ENCODE measurements at regions not wholly inside any gene's neighbourhood (a gene's known extent, or its start where the extent isn't known, plus 50 kb on each side); places are given as distances from the start of the nearest gene placed in this dataset.

DNA sequence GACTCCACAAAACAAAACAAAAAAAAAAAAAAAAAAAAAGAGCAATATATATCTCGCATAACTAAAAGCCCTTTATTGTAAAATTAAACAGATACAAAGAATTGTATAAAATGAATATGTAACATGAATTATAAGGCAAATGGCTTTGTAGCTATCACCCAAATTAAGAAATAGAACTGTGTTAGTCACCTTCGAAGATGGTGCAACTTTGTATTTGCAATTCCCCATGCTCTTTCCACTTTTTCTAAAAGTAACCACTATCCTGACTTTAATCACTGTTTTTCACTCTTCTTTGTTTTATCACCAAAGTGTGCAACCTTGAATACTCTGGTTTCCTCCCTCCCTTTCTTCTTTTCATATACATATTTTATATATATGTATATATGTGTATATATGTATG is 57.1 kb upstream of the HTR2A start:
- TF ChIP-seq ZNF24 (tag by site-specific recombination; IDR thresholded peaks at IDR 0.05) (no peak), ZBTB1 (tag by site-specific recombination; IDR thresholded peaks at IDR 0.05) (no peak), ZNF623 (tag by site-specific recombination; IDR thresholded peaks at IDR 0.05) (no peak), YY2 (tag by site-specific recombination; IDR thresholded peaks at IDR 0.05) (no peak), ZFP41 (tag by site-specific recombination; IDR thresholded peaks at IDR 0.05; ENCODE audit: borderline replicate concordance) (no peak), ZBTB20 (tag by site-specific recombination; IDR thresholded peaks at IDR 0.05) (no peak), YY1 (tag by site-specific recombination; IDR thresholded peaks at IDR 0.05) (no peak)
- TF ChIP-seq, protein P1, sequence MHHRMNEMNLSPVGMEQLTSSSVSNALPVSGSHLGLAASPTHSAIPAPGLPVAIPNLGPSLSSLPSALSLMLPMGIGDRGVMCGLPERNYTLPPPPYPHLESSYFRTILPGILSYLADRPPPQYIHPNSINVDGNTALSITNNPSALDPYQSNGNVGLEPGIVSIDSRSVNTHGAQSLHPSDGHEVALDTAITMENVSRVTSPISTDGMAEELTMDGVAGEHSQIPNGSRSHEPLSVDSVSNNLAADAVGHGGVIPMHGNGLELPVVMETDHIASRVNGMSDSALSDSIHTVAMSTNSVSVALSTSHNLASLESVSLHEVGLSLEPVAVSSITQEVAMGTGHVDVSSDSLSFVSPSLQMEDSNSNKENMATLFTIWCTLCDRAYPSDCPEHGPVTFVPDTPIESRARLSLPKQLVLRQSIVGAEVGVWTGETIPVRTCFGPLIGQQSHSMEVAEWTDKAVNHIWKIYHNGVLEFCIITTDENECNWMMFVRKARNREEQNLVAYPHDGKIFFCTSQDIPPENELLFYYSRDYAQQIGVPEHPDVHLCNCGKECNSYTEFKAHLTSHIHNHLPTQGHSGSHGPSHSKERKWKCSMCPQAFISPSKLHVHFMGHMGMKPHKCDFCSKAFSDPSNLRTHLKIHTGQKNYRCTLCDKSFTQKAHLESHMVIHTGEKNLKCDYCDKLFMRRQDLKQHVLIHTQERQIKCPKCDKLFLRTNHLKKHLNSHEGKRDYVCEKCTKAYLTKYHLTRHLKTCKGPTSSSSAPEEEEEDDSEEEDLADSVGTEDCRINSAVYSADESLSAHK (tag by site-specific recombination; IDR thresholded peaks at IDR 0.05) = no peak
- TF ChIP-seq, protein P2, sequence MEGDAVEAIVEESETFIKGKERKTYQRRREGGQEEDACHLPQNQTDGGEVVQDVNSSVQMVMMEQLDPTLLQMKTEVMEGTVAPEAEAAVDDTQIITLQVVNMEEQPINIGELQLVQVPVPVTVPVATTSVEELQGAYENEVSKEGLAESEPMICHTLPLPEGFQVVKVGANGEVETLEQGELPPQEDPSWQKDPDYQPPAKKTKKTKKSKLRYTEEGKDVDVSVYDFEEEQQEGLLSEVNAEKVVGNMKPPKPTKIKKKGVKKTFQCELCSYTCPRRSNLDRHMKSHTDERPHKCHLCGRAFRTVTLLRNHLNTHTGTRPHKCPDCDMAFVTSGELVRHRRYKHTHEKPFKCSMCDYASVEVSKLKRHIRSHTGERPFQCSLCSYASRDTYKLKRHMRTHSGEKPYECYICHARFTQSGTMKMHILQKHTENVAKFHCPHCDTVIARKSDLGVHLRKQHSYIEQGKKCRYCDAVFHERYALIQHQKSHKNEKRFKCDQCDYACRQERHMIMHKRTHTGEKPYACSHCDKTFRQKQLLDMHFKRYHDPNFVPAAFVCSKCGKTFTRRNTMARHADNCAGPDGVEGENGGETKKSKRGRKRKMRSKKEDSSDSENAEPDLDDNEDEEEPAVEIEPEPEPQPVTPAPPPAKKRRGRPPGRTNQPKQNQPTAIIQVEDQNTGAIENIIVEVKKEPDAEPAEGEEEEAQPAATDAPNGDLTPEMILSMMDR (tag by site-specific recombination; IDR thresholded peaks at IDR 0.05) = no peak
- TF ChIP-seq, protein P3, sequence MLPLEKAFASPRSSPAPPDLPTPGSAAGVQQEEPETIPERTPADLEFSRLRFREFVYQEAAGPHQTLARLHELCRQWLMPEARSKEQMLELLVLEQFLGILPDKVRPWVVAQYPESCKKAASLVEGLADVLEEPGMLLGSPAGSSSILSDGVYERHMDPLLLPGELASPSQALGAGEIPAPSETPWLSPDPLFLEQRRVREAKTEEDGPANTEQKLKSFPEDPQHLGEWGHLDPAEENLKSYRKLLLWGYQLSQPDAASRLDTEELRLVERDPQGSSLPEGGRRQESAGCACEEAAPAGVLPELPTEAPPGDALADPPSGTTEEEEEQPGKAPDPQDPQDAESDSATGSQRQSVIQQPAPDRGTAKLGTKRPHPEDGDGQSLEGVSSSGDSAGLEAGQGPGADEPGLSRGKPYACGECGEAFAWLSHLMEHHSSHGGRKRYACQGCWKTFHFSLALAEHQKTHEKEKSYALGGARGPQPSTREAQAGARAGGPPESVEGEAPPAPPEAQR (tag by site-specific recombination; IDR thresholded peaks at IDR 0.05) = no peak
- H3K27ac ChIP-seq (ENCODE audit: extremely low read depth, low read depth, low read length) = no peak overlapping the region
- no peaks in the 10 kb centered on the region for H3K36me3 ChIP-seq (ENCODE audit: control insufficient read depth in 2 of 2, insufficient read depth in 1 of 2, low read length in 2 of 2)
- CTCF ChIA-PET = interaction anchor here (1.6 kb wide), 1 partner anchor 20 kb away, joined by 3 read pairs; no protein-coding TSS in a partner anchor
- no peaks in the 10 kb centered on the region for H3K9me3 ChIP-seq (ENCODE audit: control insufficient read depth, insufficient read depth, low read depth, low read length)
- no peaks in the 10 kb centered on the region for H3K4me1 ChIP-seq (ENCODE audit: control insufficient read depth, insufficient read depth, low read length)
- POLR2A ChIA-PET = no interaction called here
- no peak overlapping the region for H3K4me3 ChIP-seq (ENCODE audit: low read depth, low read length)

DNA sequence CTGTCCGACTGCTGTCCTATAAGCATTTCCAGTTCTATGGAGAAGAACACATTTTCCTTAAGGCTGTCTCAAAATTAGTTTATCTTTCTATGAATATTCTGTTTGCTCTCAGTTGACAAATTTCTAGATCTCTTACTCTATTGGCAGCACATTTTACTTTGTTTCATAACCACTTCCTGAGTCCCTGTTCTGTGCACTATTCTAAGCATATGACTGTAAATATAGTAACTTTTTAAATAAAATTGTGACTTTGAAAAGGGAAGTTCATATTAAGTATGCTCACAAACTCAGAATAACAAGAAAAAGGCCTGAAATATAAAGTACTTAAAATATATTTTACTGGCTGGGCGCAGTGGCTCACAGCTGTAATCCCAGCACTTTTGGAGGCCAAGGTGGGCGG is 56.5 kb upstream of the HTR2A start:
- Histone ChIP-seq H3K4me1 (ENCODE audit: control insufficient read depth, insufficient read depth, low read length) (no peaks in the 10 kb centered on the region), H3K9me3 (ENCODE audit: control insufficient read depth, insufficient read depth, low read depth, low read length) (no peaks in the 10 kb centered on the region), H3K27ac (ENCODE audit: extremely low read depth, low read depth, low read length) (no peak overlapping the region), H3K4me3 (ENCODE audit: low read depth, low read length) (no peak overlapping the region), H3K36me3 (ENCODE audit: control insufficient read depth in 2 of 2, insufficient read depth in 1 of 2, low read length in 2 of 2) (no peaks in the 10 kb centered on the region)
- ChIA-PET POLR2A (no interaction called here), CTCF (no interaction called here)
- TF ChIP-seq, protein P4, sequence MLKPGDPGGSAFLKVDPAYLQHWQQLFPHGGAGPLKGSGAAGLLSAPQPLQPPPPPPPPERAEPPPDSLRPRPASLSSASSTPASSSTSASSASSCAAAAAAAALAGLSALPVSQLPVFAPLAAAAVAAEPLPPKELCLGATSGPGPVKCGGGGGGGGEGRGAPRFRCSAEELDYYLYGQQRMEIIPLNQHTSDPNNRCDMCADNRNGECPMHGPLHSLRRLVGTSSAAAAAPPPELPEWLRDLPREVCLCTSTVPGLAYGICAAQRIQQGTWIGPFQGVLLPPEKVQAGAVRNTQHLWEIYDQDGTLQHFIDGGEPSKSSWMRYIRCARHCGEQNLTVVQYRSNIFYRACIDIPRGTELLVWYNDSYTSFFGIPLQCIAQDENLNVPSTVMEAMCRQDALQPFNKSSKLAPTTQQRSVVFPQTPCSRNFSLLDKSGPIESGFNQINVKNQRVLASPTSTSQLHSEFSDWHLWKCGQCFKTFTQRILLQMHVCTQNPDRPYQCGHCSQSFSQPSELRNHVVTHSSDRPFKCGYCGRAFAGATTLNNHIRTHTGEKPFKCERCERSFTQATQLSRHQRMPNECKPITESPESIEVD (tag by site-specific recombination; IDR thresholded peaks at IDR 0.05) = no peak
- TF ChIP-seq ZNF146 (tag by site-specific recombination; IDR thresholded peaks at IDR 0.05) (no peak), ZNF37A (tag by site-specific recombination; IDR thresholded peaks at IDR 0.05) (no peak)

DNA sequence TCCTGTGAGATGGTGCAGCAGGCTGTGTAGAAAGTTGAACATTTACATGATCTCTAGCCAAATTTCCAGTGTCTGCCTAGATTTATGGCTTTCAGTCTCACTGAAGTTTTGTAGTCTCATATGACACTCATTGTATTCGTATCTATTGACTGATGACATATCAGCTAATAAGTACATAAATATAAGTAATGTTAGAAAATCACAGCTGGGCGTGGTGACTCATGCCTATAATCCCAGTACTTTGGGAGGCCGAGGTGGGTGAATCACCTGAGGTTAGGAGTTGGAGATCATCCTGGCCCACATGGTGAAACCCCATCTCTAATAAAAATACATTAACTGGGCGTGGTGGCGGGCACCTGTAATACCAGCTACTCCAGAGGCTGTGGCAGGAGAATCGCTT is 54.7 kb upstream of the HTR2A start:
- no peaks in the 10 kb centered on the region for H3K9me3 ChIP-seq (ENCODE audit: control insufficient read depth, insufficient read depth, low read depth, low read length)
- H3K27ac ChIP-seq (ENCODE audit: extremely low read depth, low read depth, low read length) = no peak overlapping the region
- H3K4me1 ChIP-seq (ENCODE audit: control insufficient read depth, insufficient read depth, low read length) = no peaks in the 10 kb centered on the region
- H3K4me3 ChIP-seq (ENCODE audit: low read depth, low read length) = no peak overlapping the region
- POLR2A ChIA-PET = no interaction called here
- H3K36me3 ChIP-seq (ENCODE audit: control insufficient read depth in 2 of 2, insufficient read depth in 1 of 2, low read length in 2 of 2) = no peaks in the 10 kb centered on the region
- CTCF ChIA-PET = no interaction called here
- TF ChIP-seq ZNF664 (tag by site-specific recombination; IDR thresholded peaks at IDR 0.05) = no peak
- TF ChIP-seq, protein P5, sequence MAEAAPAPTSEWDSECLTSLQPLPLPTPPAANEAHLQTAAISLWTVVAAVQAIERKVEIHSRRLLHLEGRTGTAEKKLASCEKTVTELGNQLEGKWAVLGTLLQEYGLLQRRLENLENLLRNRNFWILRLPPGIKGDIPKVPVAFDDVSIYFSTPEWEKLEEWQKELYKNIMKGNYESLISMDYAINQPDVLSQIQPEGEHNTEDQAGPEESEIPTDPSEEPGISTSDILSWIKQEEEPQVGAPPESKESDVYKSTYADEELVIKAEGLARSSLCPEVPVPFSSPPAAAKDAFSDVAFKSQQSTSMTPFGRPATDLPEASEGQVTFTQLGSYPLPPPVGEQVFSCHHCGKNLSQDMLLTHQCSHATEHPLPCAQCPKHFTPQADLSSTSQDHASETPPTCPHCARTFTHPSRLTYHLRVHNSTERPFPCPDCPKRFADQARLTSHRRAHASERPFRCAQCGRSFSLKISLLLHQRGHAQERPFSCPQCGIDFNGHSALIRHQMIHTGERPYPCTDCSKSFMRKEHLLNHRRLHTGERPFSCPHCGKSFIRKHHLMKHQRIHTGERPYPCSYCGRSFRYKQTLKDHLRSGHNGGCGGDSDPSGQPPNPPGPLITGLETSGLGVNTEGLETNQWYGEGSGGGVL (tag by site-specific recombination; IDR thresholded peaks at IDR 0.05) = no peak
- TF ChIP-seq ZNF211 (tag by site-specific recombination; IDR thresholded peaks at IDR 0.05; ENCODE audit: low read depth) = no peak
- no peak for TF ChIP-seq TCF7L2 (IDR thresholded peaks at IDR 0.05; ENCODE audit: borderline replicate concordance, low read depth, low read length)
- no peak for TF ChIP-seq ZNF501 (tag by site-specific recombination; IDR thresholded peaks at IDR 0.05)
- no peak for TF ChIP-seq WT1 (tag by site-specific recombination; IDR thresholded peaks at IDR 0.05)
- TF ChIP-seq, protein P6, sequence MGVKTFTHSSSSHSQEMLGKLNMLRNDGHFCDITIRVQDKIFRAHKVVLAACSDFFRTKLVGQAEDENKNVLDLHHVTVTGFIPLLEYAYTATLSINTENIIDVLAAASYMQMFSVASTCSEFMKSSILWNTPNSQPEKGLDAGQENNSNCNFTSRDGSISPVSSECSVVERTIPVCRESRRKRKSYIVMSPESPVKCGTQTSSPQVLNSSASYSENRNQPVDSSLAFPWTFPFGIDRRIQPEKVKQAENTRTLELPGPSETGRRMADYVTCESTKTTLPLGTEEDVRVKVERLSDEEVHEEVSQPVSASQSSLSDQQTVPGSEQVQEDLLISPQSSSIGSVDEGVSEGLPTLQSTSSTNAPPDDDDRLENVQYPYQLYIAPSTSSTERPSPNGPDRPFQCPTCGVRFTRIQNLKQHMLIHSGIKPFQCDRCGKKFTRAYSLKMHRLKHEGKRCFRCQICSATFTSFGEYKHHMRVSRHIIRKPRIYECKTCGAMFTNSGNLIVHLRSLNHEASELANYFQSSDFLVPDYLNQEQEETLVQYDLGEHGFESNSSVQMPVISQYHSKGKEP (tag by site-specific recombination; IDR thresholded peaks at IDR 0.05) = no peak
- no peak for TF ChIP-seq SP7 (tag by site-specific recombination; IDR thresholded peaks at IDR 0.05)
